Lower lobe of right lung (tissue), 2 donors: ENCODE measurements at regions not wholly inside any gene's neighbourhood (a gene's known extent, or its start where the extent isn't known, plus 50 kb on each side); places are given as distances from the start of the nearest gene placed in this dataset.
"Not testable (repeated sequence)": the region's sequence is repeated elsewhere in the genome, so short reads cannot be mapped to it uniquely, and the experiment has no call there.

Source experiments
- ATAC-seq, 2 donors: fragments of 200-7000 bp; cut with Tn5 transposase; one replicate each; pipeline ENCODE4 v1.9.1; 2020 to 2022; ENCODE audit warnings: mild to moderate bottlenecking in 2 of 2, moderate library complexity in 2 of 2
- DNase-seq: peaks from one replicate; pipeline ENCODE4 v3.0.0-alpha.2; 2020
- H3K27ac ChIP-seq: fragments of 200-600 bp; one replicate; pipeline ENCODE4 v1.8.0; 2022
- H3K27me3 ChIP-seq: fragments of 200-600 bp; one replicate; pipeline ENCODE4 v1.8.0; 2022; ENCODE audit warnings: low read depth
- H3K36me3 ChIP-seq: fragments of 200-600 bp; one replicate; pipeline ENCODE4 v1.8.0; 2022; ENCODE audit warnings: mild to moderate bottlenecking
- H3K4me1 ChIP-seq: fragments of 200-600 bp; one replicate; pipeline ENCODE4 v1.8.0; 2022
- H3K4me3 ChIP-seq: fragments of 200-600 bp; one replicate; pipeline ENCODE4 v1.8.0; 2022; ENCODE audit warnings: mild to moderate bottlenecking
- H3K9me3 ChIP-seq: fragments of 200-600 bp; one replicate; pipeline ENCODE4 v1.8.0; 2022
- CTCF ChIP-seq: fragments of 200-600 bp; IDR thresholded peaks from one replicate; pipeline ENCODE4 v1.8.0; 2022; ENCODE audit warnings: antibody characterized with exemption, mild to moderate bottlenecking
- intact Hi-C: fragments of 100-400 bp; cut with DNase I; formaldehyde crosslinking; loops from one replicate; pipeline ENCODE4 v1.11.0; 2022
- donor health status: DM: no; HTN: yes; CAD: no; lungs with severe emphysema.

GRCh38 chr9:42798571-42798970, 615.1 kb downstream of the SPATA31A6 start:
- H3K4me1 ChIP-seq, H3K27ac ChIP-seq, DNase-seq, H3K4me3 ChIP-seq, ATAC-seq, H3K27me3 ChIP-seq, H3K9me3 ChIP-seq, intact Hi-C loops, H3K36me3 ChIP-seq: not testable (repeated sequence)
- TF ChIP-seq CTCF: peak; percentile 37

DNA sequence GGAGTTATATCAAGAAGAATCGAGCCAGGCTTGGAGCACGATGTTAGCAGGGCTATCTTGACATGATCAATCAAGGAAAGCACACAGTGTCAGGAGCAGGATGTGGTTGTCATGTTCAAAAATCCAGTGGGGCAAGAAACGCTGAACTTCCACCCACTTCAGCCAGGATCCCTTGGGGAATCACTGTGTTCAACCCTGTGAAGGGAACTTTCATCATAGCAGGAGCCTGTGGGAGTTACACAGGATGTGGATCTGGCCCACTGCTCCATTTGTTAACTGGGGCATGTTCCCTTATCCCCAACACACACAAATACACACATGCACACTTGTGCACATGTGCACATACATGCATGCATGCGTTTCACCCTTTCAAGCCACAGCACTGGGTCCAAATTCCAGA, 619.3 kb downstream of the SPATA31A6 start:
- intact Hi-C loops: not testable (repeated sequence)

DNA sequence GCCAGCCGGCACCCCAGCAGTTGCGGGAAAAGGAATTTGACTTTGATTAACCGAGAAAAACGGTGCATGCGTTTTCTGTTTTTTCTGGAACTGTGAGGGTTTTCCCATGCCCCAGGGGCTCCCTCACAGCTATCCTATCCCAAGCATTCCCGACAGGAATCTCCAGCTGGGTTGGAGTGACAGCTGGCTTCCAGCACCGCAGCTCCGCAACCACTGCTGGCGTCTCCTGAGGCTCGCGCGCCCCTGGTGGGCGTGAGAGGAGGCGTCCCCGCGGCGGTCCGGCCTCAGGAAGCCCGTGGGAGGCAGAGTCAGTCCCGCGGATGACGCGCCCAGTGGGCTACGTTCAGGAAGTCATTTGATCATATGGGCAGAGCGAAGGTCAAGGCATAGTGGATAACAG, 623.2 kb downstream of the SPATA31A6 start:
- H3K4me3 ChIP-seq, H3K27me3 ChIP-seq, DNase-seq, H3K36me3 ChIP-seq, intact Hi-C loops, H3K9me3 ChIP-seq, H3K4me1 ChIP-seq, H3K27ac ChIP-seq: not testable (repeated sequence)
- TF ChIP-seq CTCF: peak; percentile 24
- peak; percentile 54 to 75 for ATAC-seq

More for the DNA sequence above, 619.3 kb downstream of the SPATA31A6 start:
- not testable (repeated sequence) for H3K27ac ChIP-seq, H3K9me3 ChIP-seq, H3K4me1 ChIP-seq, H3K4me3 ChIP-seq, H3K36me3 ChIP-seq, ATAC-seq, DNase-seq, H3K27me3 ChIP-seq

- not testable (repeated sequence) for H3K27ac ChIP-seq, H3K4me3 ChIP-seq, H3K27me3 ChIP-seq
Measured at GRCh38 chr9:42821468-42821867, 638.0 kb downstream of the SPATA31A6 start.

GRCh38 chr9:42848156-42848555, 664.7 kb downstream of the SPATA31A6 start:
- H3K4me3 ChIP-seq, H3K27me3 ChIP-seq, H3K36me3 ChIP-seq, H3K9me3 ChIP-seq, ATAC-seq, H3K27ac ChIP-seq, H3K4me1 ChIP-seq, DNase-seq, intact Hi-C loops: not testable (repeated sequence)

More at GRCh38 chr9:42821468-42821867, 638.0 kb downstream of the SPATA31A6 start:
- H3K36me3 ChIP-seq, intact Hi-C loops, H3K4me1 ChIP-seq, ATAC-seq, DNase-seq, H3K9me3 ChIP-seq: not testable (repeated sequence)

DNA sequence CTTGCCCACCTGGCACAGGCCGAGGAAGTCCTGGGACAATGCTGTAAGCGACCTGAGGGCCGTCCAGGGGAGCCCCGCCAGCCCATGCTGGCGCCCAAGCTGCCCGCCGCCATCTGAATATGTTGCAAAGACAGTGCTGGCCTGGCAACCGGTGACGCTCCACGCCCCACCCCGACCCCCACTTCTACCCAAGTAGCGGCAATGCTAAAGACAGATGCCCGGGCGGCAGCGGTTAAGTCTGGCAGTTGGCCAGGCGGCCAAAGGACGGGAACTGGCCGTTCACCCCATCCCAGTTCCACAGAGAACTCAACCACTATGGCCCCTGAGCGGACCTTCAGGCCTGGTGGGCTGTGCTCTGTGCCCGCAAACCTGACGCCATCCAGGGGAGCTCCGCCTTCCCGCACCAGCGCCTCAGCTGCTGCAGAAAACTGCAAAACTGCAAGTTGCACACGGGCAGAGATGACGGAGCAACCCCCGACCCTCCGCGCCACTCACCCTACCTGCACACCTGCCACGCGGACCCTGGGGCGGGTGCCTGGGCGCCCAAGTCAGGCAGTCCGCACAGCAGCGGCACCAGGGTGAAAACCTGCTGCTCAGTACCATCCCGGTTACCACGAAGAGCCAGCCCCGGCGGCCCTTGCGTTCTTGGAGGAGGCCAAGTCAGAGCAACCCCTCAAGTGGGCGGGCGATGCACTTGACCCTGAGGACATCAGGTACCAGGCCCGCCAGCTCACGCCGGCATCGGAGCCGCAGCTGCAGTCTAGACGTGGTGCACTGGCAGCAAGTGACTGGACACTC, 667.6 kb downstream of the SPATA31A6 start:
- H3K27me3 ChIP-seq, intact Hi-C loops, H3K9me3 ChIP-seq, H3K36me3 ChIP-seq, H3K4me1 ChIP-seq, H3K4me3 ChIP-seq, H3K27ac ChIP-seq, ATAC-seq, DNase-seq: not testable (repeated sequence)

DNA sequence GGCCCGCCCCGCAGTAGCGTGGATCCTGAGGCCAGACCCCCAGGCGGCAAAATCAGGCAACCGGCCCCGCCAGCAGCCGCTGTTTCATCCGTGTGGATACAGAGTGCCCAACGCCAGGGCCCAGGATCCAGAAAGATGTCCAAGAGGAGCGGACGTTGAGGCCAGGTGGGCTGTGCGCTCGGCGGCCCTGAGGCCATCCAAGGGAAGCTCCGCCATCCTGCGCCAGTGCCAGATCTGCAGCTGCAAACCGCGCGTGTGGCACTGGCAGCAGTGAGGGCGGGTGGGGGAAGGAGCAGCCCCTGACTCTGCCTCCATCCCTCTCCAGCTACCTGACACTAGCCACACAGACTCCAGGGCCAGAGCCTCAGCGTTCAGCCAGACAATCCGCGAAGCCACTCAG, 668.2 kb downstream of the SPATA31A6 start:
- H3K27ac ChIP-seq, H3K27me3 ChIP-seq, H3K4me1 ChIP-seq, intact Hi-C loops, H3K36me3 ChIP-seq, ATAC-seq, DNase-seq, H3K9me3 ChIP-seq: not testable (repeated sequence)
- peak overlapping the region; percentile 8 for H3K4me3 ChIP-seq

GRCh38 chr9:42852133-42852930, 668.9 kb downstream of the SPATA31A6 start:
- ATAC-seq, intact Hi-C loops, DNase-seq, H3K36me3 ChIP-seq, H3K9me3 ChIP-seq, H3K27me3 ChIP-seq, H3K4me1 ChIP-seq, H3K27ac ChIP-seq: not testable (repeated sequence)
- peak overlapping the region; percentile 27 for H3K4me3 ChIP-seq
- TF ChIP-seq CTCF: peak; percentile 32

DNA sequence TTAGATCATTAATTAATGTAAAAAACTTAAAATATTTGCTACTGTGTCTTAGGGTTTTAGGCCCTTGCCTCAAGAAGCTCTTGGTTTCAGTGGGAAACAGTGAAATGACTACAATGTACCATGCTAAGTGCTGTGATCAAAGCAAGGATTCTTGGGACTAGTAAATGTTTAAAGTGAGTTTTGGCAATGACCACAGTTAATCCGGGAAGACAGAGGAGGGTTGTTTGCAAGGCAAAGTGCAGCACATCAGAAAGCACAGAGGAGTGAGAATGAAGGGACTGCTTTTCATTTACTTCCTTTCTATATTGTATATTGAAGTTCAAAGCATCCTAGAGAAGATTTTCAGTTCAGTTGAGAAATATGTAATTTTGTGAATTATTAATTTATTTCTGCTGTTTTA, 676.7 kb downstream of the SPATA31A6 start:
- ATAC-seq, H3K4me1 ChIP-seq, H3K27me3 ChIP-seq, H3K4me3 ChIP-seq, intact Hi-C loops, H3K36me3 ChIP-seq, H3K27ac ChIP-seq, H3K9me3 ChIP-seq, DNase-seq: not testable (repeated sequence)

DNA sequence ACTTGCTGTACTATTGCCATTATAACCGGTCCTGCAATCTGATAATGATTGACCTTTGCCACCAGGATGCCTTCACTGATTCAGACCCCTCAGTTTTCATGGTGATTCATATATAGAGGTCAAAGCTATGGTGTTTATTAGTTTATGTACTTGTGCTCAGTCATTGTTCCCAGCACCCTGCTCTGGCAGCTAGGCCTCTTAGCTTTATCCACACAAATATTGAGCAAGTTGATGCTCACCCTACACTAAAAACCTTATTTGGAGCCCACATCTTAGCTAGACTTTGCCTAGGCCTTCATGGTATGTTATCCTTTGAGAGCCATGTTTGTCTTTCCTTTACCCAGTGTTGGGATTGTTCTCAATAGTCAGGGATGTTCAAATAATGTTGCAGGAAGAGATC, 679.0 kb downstream of the SPATA31A6 start:
- H3K4me1 ChIP-seq, intact Hi-C loops, H3K27me3 ChIP-seq, H3K9me3 ChIP-seq, H3K4me3 ChIP-seq, H3K36me3 ChIP-seq, ATAC-seq, DNase-seq, H3K27ac ChIP-seq: not testable (repeated sequence)
